IgD-negative memory B cell (primary cell): ENCODE measurements at regions not wholly inside any gene's neighbourhood (a gene's known extent, or its start where the extent isn't known, plus 50 kb on each side); places are given as distances from the start of the nearest gene placed in this dataset.
A peak's percentile ranks its signal among the peaks of the same experiment; 100 is the strongest.
"Not testable (repeated sequence)": the region's sequence is repeated elsewhere in the genome, so short reads cannot be mapped to it uniquely, and the experiment has no call there.

ENCODE experiments used
- H3K27ac Mint-ChIP-seq, 3 donors: one replicate each; pipeline ENCODE4 v1.8.0; 2020 to 2022; ENCODE audit warnings: mild to moderate bottlenecking in 3 of 3, mixed read lengths in 3 of 3, moderate library complexity in 1 of 3
- H3K27me3 Mint-ChIP-seq: one replicate; pipeline ENCODE4 v1.8.0; 2021; ENCODE audit warnings: mixed read lengths
- H3K36me3 Mint-ChIP-seq: one replicate; pipeline ENCODE4 v1.8.0; 2020; ENCODE audit warnings: mild to moderate bottlenecking, mixed read lengths
- H3K4me1 Mint-ChIP-seq, 3 donors: one replicate each; pipeline ENCODE4 v1.8.0; 2020 to 2022; ENCODE audit warnings: mixed read lengths in 3 of 3, mild to moderate bottlenecking in 1 of 3
- H3K4me3 Mint-ChIP-seq, 4 donors: one replicate each; pipeline ENCODE4 v1.8.0; 2020 to 2022; ENCODE audit warnings: mild to moderate bottlenecking in 4 of 4, mixed read lengths in 4 of 4, moderate library complexity in 3 of 4
- H3K9me3 Mint-ChIP-seq, 3 donors: one replicate each; pipeline ENCODE4 v1.8.0; 2020 to 2021; ENCODE audit warnings: mixed read lengths in 3 of 3, mild to moderate bottlenecking in 1 of 3

- Mint-ChIP-seq H3K4me1 (peaks cover 0 to 1% (median 0%) of the 10 kb centered on the region in 3 donors), H3K27ac (no peak overlapping the region), H3K9me3 (peaks cover 0 to 2% (median 0%) of the 10 kb centered on the region in 3 donors), H3K36me3 (no peaks in the 10 kb centered on the region), H3K4me3 (no peak overlapping the region), H3K27me3 (no peaks in the 10 kb centered on the region)
These were observed 486.6 kb downstream of the IRS1 start for GRCh38 chr2:226313060-226313459.

- Mint-ChIP-seq H3K4me1 (peaks cover 0 to 8% (median 2%) of the 10 kb centered on the region in 3 donors), H3K4me3 (no peak overlapping the region), H3K36me3 (no peaks in the 10 kb centered on the region), H3K9me3 (peaks cover 0 to 2% (median 0%) of the 10 kb centered on the region in 3 donors), H3K27ac (no peak overlapping the region), H3K27me3 (no peaks in the 10 kb centered on the region)
These were observed 487.5 kb downstream of the IRS1 start for GRCh38 chr2:226312155-226312554.

- peaks cover 0 to 9% (median 2%) of the 10 kb centered on the region in 3 donors for H3K4me1 Mint-ChIP-seq
- H3K4me3 Mint-ChIP-seq = no peak overlapping the region
- H3K27me3 Mint-ChIP-seq = no peaks in the 10 kb centered on the region
- H3K36me3 Mint-ChIP-seq = no peaks in the 10 kb centered on the region
- peaks cover 0 to 2% (median 0%) of the 10 kb centered on the region in 3 donors for H3K9me3 Mint-ChIP-seq
- no peak overlapping the region for H3K27ac Mint-ChIP-seq
These were observed 489.5 kb downstream of the IRS1 start for GRCh38 chr2:226310146-226310545.

- Mint-ChIP-seq H3K36me3 (no peaks in the 10 kb centered on the region), H3K27me3 (no peaks in the 10 kb centered on the region), H3K4me1 (peaks cover 0 to 9% (median 2%) of the 10 kb centered on the region in 3 donors), H3K9me3 (peaks cover 0 to 2% (median 0%) of the 10 kb centered on the region in 3 donors), H3K27ac (peak overlapping the region in 1 of 3 donors; percentile 95), H3K4me3 (no peak overlapping the region)
These were observed 490.6 kb downstream of the IRS1 start for GRCh38 chr2:226308986-226309385.

- peaks cover 0 to 9% (median 2%) of the 10 kb centered on the region in 3 donors for H3K4me1 Mint-ChIP-seq
- H3K27me3 Mint-ChIP-seq = no peaks in the 10 kb centered on the region
- H3K27ac Mint-ChIP-seq = no peak overlapping the region
- no peak overlapping the region for H3K4me3 Mint-ChIP-seq
- peaks cover 0 to under 1% (median 0%) of the 10 kb centered on the region in 3 donors for H3K9me3 Mint-ChIP-seq
- no peaks in the 10 kb centered on the region for H3K36me3 Mint-ChIP-seq
These were observed 491.3 kb downstream of the IRS1 start for GRCh38 chr2:226308323-226308680.

- no peaks in the 10 kb centered on the region for H3K27me3 Mint-ChIP-seq
These were observed 491.9 kb downstream of the IRS1 start for GRCh38 chr2:226307487-226308322.

GRCh38 chr2:226306969-226307368, 492.7 kb downstream of the IRS1 start:
- H3K27me3 Mint-ChIP-seq = no peaks in the 10 kb centered on the region
- H3K36me3 Mint-ChIP-seq = no peaks in the 10 kb centered on the region
- peaks cover 4 to 9% (median 7%) of the 10 kb centered on the region in 3 donors for H3K4me1 Mint-ChIP-seq
- no peak overlapping the region for H3K27ac Mint-ChIP-seq
- H3K9me3 Mint-ChIP-seq = no peaks in the 10 kb centered on the region
- H3K4me3 Mint-ChIP-seq = no peak overlapping the region

More at GRCh38 chr2:226307487-226308322, 491.9 kb downstream of the IRS1 start:
- no peak overlapping the region for H3K4me3 Mint-ChIP-seq
- H3K4me1 Mint-ChIP-seq = peaks cover 4 to 9% (median 4%) of the 10 kb centered on the region in 3 donors
- H3K36me3 Mint-ChIP-seq = no peaks in the 10 kb centered on the region
- H3K27ac Mint-ChIP-seq = peak overlapping the region in 1 of 3 donors; percentile 23
- H3K9me3 Mint-ChIP-seq = no peaks in the 10 kb centered on the region

GRCh38 chr2:226304308-226304707, 495.3 kb downstream of the IRS1 start:
- Mint-ChIP-seq H3K9me3 (peaks cover 0 to 1% (median 0%) of the 10 kb centered on the region in 3 donors), H3K27me3 (no peaks in the 10 kb centered on the region), H3K27ac (no peak overlapping the region), H3K36me3 (no peaks in the 10 kb centered on the region), H3K4me1 (peaks cover 7 to 13% (median 8%) of the 10 kb centered on the region in 3 donors), H3K4me3 (no peak overlapping the region)

- Mint-ChIP-seq H3K27ac (no peak overlapping the region), H3K9me3 (peaks cover 0 to 1% (median 0%) of the 10 kb centered on the region in 3 donors), H3K36me3 (no peaks in the 10 kb centered on the region), H3K4me3 (no peak overlapping the region), H3K27me3 (no peaks in the 10 kb centered on the region), H3K4me1 (peaks cover 7 to 13% (median 8%) of the 10 kb centered on the region in 3 donors)
These were observed 495.9 kb downstream of the IRS1 start for GRCh38 chr2:226303707-226304106.

GRCh38 chr2:226300196-226300886, 499.3 kb downstream of the IRS1 start:
- Mint-ChIP-seq H3K27me3 (no peaks in the 10 kb centered on the region), H3K9me3 (peaks cover 0 to 1% (median 0%) of the 10 kb centered on the region in 3 donors), H3K36me3 (no peaks in the 10 kb centered on the region), H3K27ac (no peak overlapping the region), H3K4me3 (no peak overlapping the region), H3K4me1 (peaks cover 5 to 7% (median 7%) of the 10 kb centered on the region in 3 donors)

- H3K9me3 Mint-ChIP-seq = peaks cover 0 to 1% (median 0%) of the 10 kb centered on the region in 3 donors
- no peaks in the 10 kb centered on the region for H3K36me3 Mint-ChIP-seq
- peaks cover 5 to 7% (median 7%) of the 10 kb centered on the region in 3 donors for H3K4me1 Mint-ChIP-seq
- H3K27ac Mint-ChIP-seq = no peak overlapping the region
- H3K4me3 Mint-ChIP-seq = no peak overlapping the region
- no peaks in the 10 kb centered on the region for H3K27me3 Mint-ChIP-seq
These were observed 499.8 kb downstream of the IRS1 start for GRCh38 chr2:226299771-226300170.

- Mint-ChIP-seq H3K27ac (no peak overlapping the region), H3K9me3 (peaks cover 6 to 16% (median 10%) of the 10 kb centered on the region in 3 donors), H3K36me3 (no peaks in the 10 kb centered on the region), H3K27me3 (no peaks in the 10 kb centered on the region), H3K4me3 (no peak overlapping the region), H3K4me1 (peaks cover 0 to 5% (median 2%) of the 10 kb centered on the region in 3 donors)
These were observed 503.9 kb downstream of the IRS1 start for GRCh38 chr2:226295681-226296080.

GRCh38 chr2:226295123-226295522, 504.5 kb downstream of the IRS1 start:
- H3K4me3 Mint-ChIP-seq = no peak overlapping the region
- H3K27me3 Mint-ChIP-seq = no peaks in the 10 kb centered on the region
- H3K36me3 Mint-ChIP-seq = no peaks in the 10 kb centered on the region
- H3K27ac Mint-ChIP-seq = no peak overlapping the region
- peaks cover 6 to 21% (median 11%) of the 10 kb centered on the region in 3 donors for H3K9me3 Mint-ChIP-seq
- H3K4me1 Mint-ChIP-seq = peaks cover 0 to 5% (median 1%) of the 10 kb centered on the region in 3 donors

GRCh38 chr2:226291281-226291680, 508.3 kb downstream of the IRS1 start:
- not testable (repeated sequence) for H3K27me3 Mint-ChIP-seq, H3K27ac Mint-ChIP-seq, H3K36me3 Mint-ChIP-seq, H3K4me3 Mint-ChIP-seq
- H3K9me3 Mint-ChIP-seq = peaks cover 6 to 30% (median 10%) of the 10 kb centered on the region in 3 donors
- peaks cover 2 to 12% (median 7%) of the 10 kb centered on the region in 3 donors for H3K4me1 Mint-ChIP-seq

GRCh38 chr2:226286916-226287315, 512.7 kb downstream of the IRS1 start:
- H3K9me3 Mint-ChIP-seq = peaks cover 3 to 24% (median 7%) of the 10 kb centered on the region in 3 donors
- H3K4me1 Mint-ChIP-seq = peaks cover 2 to 12% (median 7%) of the 10 kb centered on the region in 3 donors
- no peak overlapping the region for H3K27ac Mint-ChIP-seq
- H3K36me3 Mint-ChIP-seq = peaks cover 1% of the 10 kb centered on the region
- no peaks in the 10 kb centered on the region for H3K27me3 Mint-ChIP-seq
- peak overlapping the region in 2 of 4 donors; percentile 31 to 46 for H3K4me3 Mint-ChIP-seq
